ENCODE measurements at regions not wholly inside any gene's neighbourhood (a gene's known extent, or its start where the extent isn't known, plus 50 kb on each side); places are given as distances from the start of the nearest gene placed in this dataset.

DNA sequence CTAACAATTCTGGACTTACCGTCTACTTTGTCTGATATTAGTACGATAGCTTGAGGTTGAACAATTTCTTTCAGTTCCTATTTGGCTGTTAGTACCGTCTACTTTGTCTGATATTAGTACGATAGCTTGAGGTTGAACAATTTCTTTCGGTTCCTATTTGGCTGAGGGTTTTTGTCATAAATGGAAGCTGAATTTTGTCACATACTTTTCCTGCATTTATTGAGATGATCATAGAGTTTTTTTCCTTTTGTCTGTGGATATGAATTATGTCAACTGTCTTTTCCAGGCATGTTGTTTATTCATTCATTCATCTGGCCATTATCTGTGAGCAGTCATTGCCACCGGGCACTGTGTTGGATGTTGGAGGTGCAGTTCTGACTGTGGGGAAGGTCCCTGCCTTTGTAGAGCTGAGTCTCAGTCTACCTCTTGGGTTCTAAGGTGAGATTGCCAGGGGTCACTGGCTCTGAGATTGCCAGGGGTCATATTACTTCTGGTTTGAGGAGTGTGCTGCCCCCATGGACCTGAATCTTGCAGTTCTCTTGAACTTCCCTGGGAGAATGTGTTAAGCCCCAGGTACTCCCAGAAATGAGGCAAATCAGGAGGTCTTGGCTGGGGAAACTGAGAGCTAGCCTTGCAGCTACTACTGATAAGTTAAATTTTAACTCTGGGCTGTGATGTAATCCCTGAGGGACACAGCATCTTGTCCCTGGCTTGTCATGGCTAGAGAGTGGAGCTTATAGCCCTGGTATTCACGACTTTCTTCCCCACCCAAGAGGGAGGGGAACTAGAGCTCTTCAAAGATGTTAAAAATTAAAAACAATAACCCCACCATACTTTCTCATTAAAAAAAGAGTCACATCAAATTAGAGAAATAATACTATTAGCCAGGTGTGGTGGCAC is 89.1 kb upstream of the MBOAT2 start (continued):
- TF ChIP-seq NFYA (IDR thresholded peaks at IDR 0.05; ENCODE audit: borderline replicate concordance, low read depth, low read length) (no peak), TCF12 (IDR thresholded peaks at IDR 0.05; ENCODE audit: low read depth, low read length) (no peak), SMC3 (IDR thresholded peaks at IDR 0.05; ENCODE audit: borderline replicate concordance, low read length) (no peak), PAX8 (IDR thresholded peaks at IDR 0.05) (no peak), ASH2L (IDR thresholded peaks at IDR 0.05; ENCODE audit: borderline replicate concordance, low read depth) (no peak), ZNF24 (IDR thresholded peaks at IDR 0.05) (no peak; the same call in 1 of the 2 replicates), JUND (IDR thresholded peaks at IDR 0.05; ENCODE audit: low read depth, low read length) (0 out of 2 replicates have a peak, but pooled peaks have one; percentile 4), RELA (IDR thresholded peaks at IDR 0.05; ENCODE audit: borderline replicate concordance, partially characterized antibody) (no peak), RELB (IDR thresholded peaks at IDR 0.05; ENCODE audit: low read depth) (peak; percentile 90), POU2F2 (IDR thresholded peaks at IDR 0.05; ENCODE audit: borderline replicate concordance, low read depth, low read length) (no peak), SIX5 (IDR thresholded peaks at IDR 0.05; ENCODE audit: low read depth, low read length, severe bottlenecking) (no peak), CREB1 (IDR thresholded peaks at IDR 0.05; ENCODE audit: low read depth) (no peak), BHLHE40 (IDR thresholded peaks at IDR 0.05; ENCODE audit: borderline replicate concordance in 1 of 2, low read depth in 2 of 2, low read length in 1 of 2) (peak; percentile 23 to 25; a peak in 1 of 4 replicates), CBX5 (IDR thresholded peaks at IDR 0.05; ENCODE audit: low read depth) (no peak), NR2F1 (conservative IDR thresholded peaks at IDR 0.05) (peak; percentile 91), FOS (IDR thresholded peaks at IDR 0.05; ENCODE audit: borderline replicate concordance, extremely low read depth, insufficient read length) (no peak), DPF2 (IDR thresholded peaks at IDR 0.05) (peak; percentile 97), FOXM1 (IDR thresholded peaks at IDR 0.05; ENCODE audit: low read depth, low read length) (no peak; the same call in 1 of the 2 replicates), FOXK2 (IDR thresholded peaks at IDR 0.05) (no peak), HCFC1 (IDR thresholded peaks at IDR 0.05; ENCODE audit: low read length) (no peak), SMARCA5 (IDR thresholded peaks at IDR 0.05) (no peak), POLR2AphosphoS5 (IDR thresholded peaks at IDR 0.05; ENCODE audit: low read length) (no peak), USF2 (IDR thresholded peaks at IDR 0.05; ENCODE audit: borderline replicate concordance, low read depth, low read length) (no peak), IRF3 (IDR thresholded peaks at IDR 0.05) (no peak), ATF7 (IDR thresholded peaks at IDR 0.05; ENCODE audit: low read depth) (peak; percentile 75), PBX3 (IDR thresholded peaks at IDR 0.05; ENCODE audit: insufficient replicate concordance, low read depth, low read length) (no peak), CEBPB (IDR thresholded peaks at IDR 0.05; ENCODE audit: borderline replicate concordance in 1 of 2, low read depth in 2 of 2, low read length in 2 of 2) (no peak)
